ENCODE measurements at regions not wholly inside any gene's neighbourhood (a gene's known extent, or its start where the extent isn't known, plus 50 kb on each side); places are given as distances from the start of the nearest gene placed in this dataset.

DNA sequence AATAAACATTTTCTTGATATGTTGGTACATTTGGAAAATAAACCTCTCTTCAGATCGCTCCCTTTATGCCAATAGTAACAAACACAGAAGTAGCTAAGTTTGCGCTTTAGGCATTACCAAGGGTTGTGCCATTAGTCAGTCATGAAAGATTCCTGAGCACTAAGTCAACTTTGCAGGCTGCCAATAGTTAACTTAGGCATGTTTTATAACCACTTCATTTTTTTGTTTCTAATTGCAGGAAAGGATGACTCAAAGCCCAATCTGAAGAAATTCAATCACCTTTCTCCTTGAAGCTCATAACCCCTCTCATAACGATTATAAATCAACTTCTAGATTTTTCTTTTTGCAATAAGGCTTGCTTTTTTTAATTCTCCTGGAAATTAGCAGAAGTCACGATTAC lies 517.0 kb downstream of the AGTPBP1 start:
- Histone ChIP-seq H3K4me3 (ENCODE audit: insufficient read depth, low read depth, low read length) (no peak overlapping the region), H4K8ac (ENCODE audit: low read depth in 2 of 2, low read length in 2 of 2) (no peak overlapping the region), H3K9ac (ENCODE audit: low read depth, low read length) (no peak overlapping the region), H3K18ac (ENCODE audit: low read depth, low read length) (no peak overlapping the region), H3K4me1 (ENCODE audit: control insufficient read depth, insufficient read depth, low read length) (no peaks in the 10 kb centered on the region), H3K14ac (replicated peaks; ENCODE audit: low read depth, low read length) (no peak overlapping the region), H3K9me1 (ENCODE audit: insufficient read depth, low read length) (no peaks in the 10 kb centered on the region), H2BK20ac (ENCODE audit: low read depth, low read length) (no peak overlapping the region), H3K4me2 (ENCODE audit: low read depth, low read length) (no peak overlapping the region), H3K9me3 (ENCODE audit: control insufficient read depth, insufficient read depth, low read length) (peaks cover 27% of the 10 kb centered on the region), H3K23ac (ENCODE audit: low read depth, low read length) (no peak overlapping the region), H2BK5ac (ENCODE audit: low read depth, low read length, poor library complexity, severe bottlenecking) (no peak overlapping the region), H4K20me1 (ENCODE audit: insufficient read depth, low read length) (no peaks in the 10 kb centered on the region), H2AK9ac (replicated peaks; ENCODE audit: low read depth, low read length, poor library complexity) (no peak overlapping the region), H3K79me1 (ENCODE audit: low read depth in 1 of 2, low read length in 2 of 2) (no peaks in the 10 kb centered on the region), H3K4ac (ENCODE audit: low read depth, low read length) (no peak overlapping the region), H3K36me3 (ENCODE audit: control insufficient read depth, insufficient read depth, low read length) (no peaks in the 10 kb centered on the region), H2BK120ac (ENCODE audit: low read depth, low read length) (no peak overlapping the region), H2AK5ac (ENCODE audit: low read depth, low read length) (no peak overlapping the region), H3K27ac (ENCODE audit: insufficient read depth, low read length) (no peak overlapping the region), H3K27me3 (ENCODE audit: control insufficient read depth, insufficient read depth, low read length) (no peaks in the 10 kb centered on the region), H4K91ac (ENCODE audit: insufficient read depth, low read depth, low read length) (no peak overlapping the region), H4K5ac (ENCODE audit: low read depth, low read length) (no peak overlapping the region), H2AFZ (replicated peaks; ENCODE audit: low read length, poor library complexity) (no peak overlapping the region), H2BK15ac (ENCODE audit: low read depth, low read length) (no peak overlapping the region), H3K56ac (ENCODE audit: extremely low read depth, insufficient read depth, low read length) (no peak overlapping the region)
- intact Hi-C loops (cut with micrococcal nuclease) = no loop called here
- dilution Hi-C loops (cut with HindIII; ENCODE audit: low sequenced_read_pairs, unreplicated experiment) = no loop called here
- POLR2A ChIA-PET (ENCODE audit: unreplicated experiment) = no interaction called here
- in situ Hi-C loops (cut with MboI; ENCODE audit: low sequenced_read_pairs) = no loop called here
- DNase-seq (no peak), ATAC-seq (ENCODE audit: low read depth) (no peak)
- WGBS, 2 experiments (ENCODE audit: extremely low coverage in 2 of 2, insufficient read length in 1 of 2) = no CpG with 5 or more reads among the region's 4 CpGs
- CTCF ChIA-PET = no interaction called here
- no TSS peak for BruUV-seq (replicated peaks)
- TF ChIP-seq USF2 (IDR thresholded peaks at IDR 0.05; ENCODE audit: low read depth, low read length) (no peak), CHD1 (IDR thresholded peaks at IDR 0.05; ENCODE audit: low read depth, low read length) (no peak), FOS (IDR thresholded peaks at IDR 0.05; ENCODE audit: low read depth, low read length) (no peak), MAFK (IDR thresholded peaks at IDR 0.05; ENCODE audit: low read depth, low read length) (no peak)
- TF ChIP-seq, protein P1, sequence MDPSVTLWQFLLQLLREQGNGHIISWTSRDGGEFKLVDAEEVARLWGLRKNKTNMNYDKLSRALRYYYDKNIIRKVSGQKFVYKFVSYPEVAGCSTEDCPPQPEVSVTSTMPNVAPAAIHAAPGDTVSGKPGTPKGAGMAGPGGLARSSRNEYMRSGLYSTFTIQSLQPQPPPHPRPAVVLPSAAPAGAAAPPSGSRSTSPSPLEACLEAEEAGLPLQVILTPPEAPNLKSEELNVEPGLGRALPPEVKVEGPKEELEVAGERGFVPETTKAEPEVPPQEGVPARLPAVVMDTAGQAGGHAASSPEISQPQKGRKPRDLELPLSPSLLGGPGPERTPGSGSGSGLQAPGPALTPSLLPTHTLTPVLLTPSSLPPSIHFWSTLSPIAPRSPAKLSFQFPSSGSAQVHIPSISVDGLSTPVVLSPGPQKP (IDR thresholded peaks at IDR 0.05; ENCODE audit: borderline replicate concordance, low read depth, low read length) = no peak
